ENCODE measurements at regions not wholly inside any gene's neighbourhood (a gene's known extent, or its start where the extent isn't known, plus 50 kb on each side); places are given as distances from the start of the nearest gene placed in this dataset.

- H3K9me3 Mint-ChIP-seq (ENCODE audit: unreplicated experiment), result no peaks in the 10 kb centered on the region
- no peaks in the 10 kb centered on the region for H3K4me1 Mint-ChIP-seq (ENCODE audit: low read depth, unreplicated experiment)
- no TSS peak for BruUV-seq (replicated peaks)
- H3K27me3 Mint-ChIP-seq (ENCODE audit: insufficient read depth, unreplicated experiment), result peaks cover 2% of the 10 kb centered on the region
- H3K9me3 ChIP-seq, result no peaks in the 10 kb centered on the region
- ChIA-PET POLR2A (no interaction called here), CTCF (no interaction called here)
- no peak overlapping the region for H3K4me3 ChIP-seq (ENCODE audit: low read depth, low read length)
- intact Hi-C loops (cut with micrococcal nuclease; ENCODE audit: unreplicated experiment), result no loop called here
- no peak overlapping the region for H3K27ac Mint-ChIP-seq (ENCODE audit: unreplicated experiment)
- H3K4me1 ChIP-seq, result no peaks in the 10 kb centered on the region
- no peak for DNase-seq
- H3K4me3 Mint-ChIP-seq (ENCODE audit: unreplicated experiment), result no peak overlapping the region
- H3K36me3 Mint-ChIP-seq (ENCODE audit: insufficient read depth, unreplicated experiment), result no peaks in the 10 kb centered on the region
- TF ChIP-seq CTCF (IDR thresholded peaks at IDR 0.05; ENCODE audit: insufficient read depth in 1 of 2, low read depth in 1 of 2, low read length in 1 of 2, severe bottlenecking in 1 of 2, unreplicated experiment in 1 of 2), result no peak
- no peaks in the 10 kb centered on the region for H3K27me3 ChIP-seq (replicated peaks; ENCODE audit: control insufficient read depth, insufficient read depth, low read length)
- no peaks in the 10 kb centered on the region for H3K36me3 ChIP-seq (ENCODE audit: control insufficient read depth, insufficient read depth, low read length)
Measured at GRCh38 chr5:144812763-144813162, 642.1 kb downstream of the KCTD16 start.

GRCh38 chr5:144800169-144800568 is 629.5 kb downstream of the KCTD16 start:
- Histone ChIP-seq H3K36me3 (ENCODE audit: control insufficient read depth, insufficient read depth, low read length) (no peaks in the 10 kb centered on the region), H3K4me1 (no peaks in the 10 kb centered on the region), H3K9me3 (no peaks in the 10 kb centered on the region), H3K27me3 (replicated peaks; ENCODE audit: control insufficient read depth, insufficient read depth, low read length) (no peaks in the 10 kb centered on the region), H3K4me3 (ENCODE audit: low read depth, low read length) (no peak overlapping the region)
- no peak for TF ChIP-seq CTCF (IDR thresholded peaks at IDR 0.05; ENCODE audit: insufficient read depth in 1 of 2, low read depth in 1 of 2, low read length in 1 of 2, severe bottlenecking in 1 of 2, unreplicated experiment in 1 of 2)
- H3K27me3 Mint-ChIP-seq (ENCODE audit: insufficient read depth, unreplicated experiment), result no peaks in the 10 kb centered on the region
- H3K36me3 Mint-ChIP-seq (ENCODE audit: insufficient read depth, unreplicated experiment), result no peaks in the 10 kb centered on the region
- POLR2A ChIA-PET, result no interaction called here
- no peak for DNase-seq
- intact Hi-C loops (cut with micrococcal nuclease; ENCODE audit: unreplicated experiment), result no loop called here
- H3K4me1 Mint-ChIP-seq (ENCODE audit: low read depth, unreplicated experiment), result no peaks in the 10 kb centered on the region
- CTCF ChIA-PET, result no interaction called here
- BruUV-seq (replicated peaks), result no TSS peak
- no peaks in the 10 kb centered on the region for H3K9me3 Mint-ChIP-seq (ENCODE audit: unreplicated experiment)
- no peak overlapping the region for H3K27ac Mint-ChIP-seq (ENCODE audit: unreplicated experiment)
- no peak overlapping the region for H3K4me3 Mint-ChIP-seq (ENCODE audit: unreplicated experiment)

- BruUV-seq (replicated peaks), result no TSS peak
Measured at GRCh38 chr5:144798595-144798994, 627.9 kb downstream of the KCTD16 start.

More at GRCh38 chr5:144798595-144798994, 627.9 kb downstream of the KCTD16 start:
- CTCF ChIA-PET, result no interaction called here
- intact Hi-C loops (cut with micrococcal nuclease; ENCODE audit: unreplicated experiment), result no loop called here
- no peaks in the 10 kb centered on the region for H3K4me1 ChIP-seq
- H3K4me3 ChIP-seq (ENCODE audit: low read depth, low read length), result no peak overlapping the region
- Mint-ChIP-seq H3K36me3 (ENCODE audit: insufficient read depth, unreplicated experiment) (no peaks in the 10 kb centered on the region), H3K27ac (ENCODE audit: unreplicated experiment) (no peak overlapping the region), H3K4me1 (ENCODE audit: low read depth, unreplicated experiment) (no peaks in the 10 kb centered on the region), H3K9me3 (ENCODE audit: unreplicated experiment) (no peaks in the 10 kb centered on the region), H3K27me3 (ENCODE audit: insufficient read depth, unreplicated experiment) (peaks cover 5% of the 10 kb centered on the region), H3K4me3 (ENCODE audit: unreplicated experiment) (no peak overlapping the region)
- TF ChIP-seq CTCF (IDR thresholded peaks at IDR 0.05; ENCODE audit: insufficient read depth in 1 of 2, low read depth in 1 of 2, low read length in 1 of 2, severe bottlenecking in 1 of 2, unreplicated experiment in 1 of 2), result no peak
- DNase-seq, result no peak
- H3K9me3 ChIP-seq, result no peaks in the 10 kb centered on the region
- H3K27me3 ChIP-seq (replicated peaks; ENCODE audit: control insufficient read depth, insufficient read depth, low read length), result no peaks in the 10 kb centered on the region
- POLR2A ChIA-PET, result no interaction called here
- H3K36me3 ChIP-seq (ENCODE audit: control insufficient read depth, insufficient read depth, low read length), result no peaks in the 10 kb centered on the region
